Right atrium auricular region (tissue), 2 donors: ENCODE measurements at regions not wholly inside any gene's neighbourhood (a gene's known extent, or its start where the extent isn't known, plus 50 kb on each side); places are given as distances from the start of the nearest gene placed in this dataset.

ENCODE experiments used
- DNase-seq: peaks from one replicate; pipeline ENCODE4 v3.0.0-alpha.2; 2019; ENCODE audit warnings: low spot score
- H3K27ac ChIP-seq, 2 donors: fragments of 200-600 bp; sonication (generic); 1 replicate in 1 of 2; 2 replicates in 1 of 2; pipeline ENCODE4 v1.5.1; 2016 to 2019
- H3K27me3 ChIP-seq, 2 donors: fragments of 200-600 bp; sonication (generic); one replicate each; pipeline versions ENCODE4 v1.5.1 to v1.6.0; 2017 to 2019
- H3K36me3 ChIP-seq: fragments of 200-600 bp; sonication (generic); one replicate; pipeline ENCODE4 v1.5.1; 2016
- H3K4me1 ChIP-seq, 2 donors: fragments of 200-600 bp; sonication (generic); one replicate each; pipeline versions ENCODE4 v1.5.1 to v1.6.0; 2017 to 2019
- H3K4me3 ChIP-seq, 2 donors: fragments of 200-600 bp; sonication (generic); 1 replicate in 1 of 2; 2 replicates in 1 of 2; pipeline ENCODE4 v1.5.1; 2017 to 2019; ENCODE audit warnings: mild to moderate bottlenecking in 1 of 2, moderate library complexity in 1 of 2
- H3K9me3 ChIP-seq, 2 donors: fragments of 200-600 bp; sonication (generic); one replicate each; pipeline ENCODE4 v1.5.1; 2019
- TF ChIP-seq, protein P1 (sequence below), 2 donors: fragments of 200-600 bp; sonication (generic); IDR thresholded peaks; one replicate each; pipeline ENCODE4 v1.5.1; 2019; ENCODE audit warnings: antibody characterized with exemption in 2 of 2

DNA sequence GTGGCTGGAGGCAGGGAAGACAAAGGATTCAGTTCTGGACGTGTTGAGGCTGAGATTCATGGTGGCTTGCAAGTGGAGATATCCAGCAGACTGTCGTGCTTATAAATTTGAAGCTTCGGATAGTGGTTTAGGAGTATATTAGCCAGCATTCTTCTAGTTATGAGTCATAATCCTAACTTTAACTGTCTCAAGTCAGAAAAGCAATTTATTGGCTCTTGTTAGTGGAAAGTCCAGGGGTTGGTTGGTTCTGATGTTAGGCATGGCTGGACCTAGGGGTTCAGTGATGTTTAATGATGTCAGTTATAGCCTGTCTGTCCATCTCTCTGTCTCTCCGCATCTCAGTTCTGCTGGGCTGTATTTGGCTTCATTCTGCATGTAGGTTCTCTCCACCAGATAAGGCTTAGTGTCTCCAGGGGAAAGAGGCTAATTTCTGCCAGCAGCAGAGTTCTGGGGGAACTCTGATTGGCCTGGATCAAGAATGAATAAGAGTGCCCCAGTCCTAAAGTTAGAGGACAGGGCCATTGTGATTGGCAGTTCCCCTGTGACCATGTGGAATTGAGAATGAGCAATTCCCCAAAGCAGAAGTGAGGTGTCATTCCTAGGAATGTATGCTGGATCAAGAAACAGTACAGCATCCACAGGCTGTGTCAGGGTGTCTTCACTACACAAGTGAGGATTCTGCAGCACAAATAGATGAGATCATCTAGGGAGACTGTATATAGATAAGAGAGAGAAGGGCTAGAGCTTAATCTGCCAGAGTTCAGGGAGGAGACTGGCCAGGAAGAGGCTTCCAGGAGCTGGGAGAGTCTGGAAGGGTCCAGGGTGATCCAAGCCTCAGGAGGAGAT, 72.9 kb upstream of the SHB start:
- Histone ChIP-seq H3K36me3 (no peaks in the 10 kb centered on the region), H3K4me3 (no peak overlapping the region), H3K27me3 (no peaks in the 10 kb centered on the region), H3K4me1 (peaks cover 0 to 14% of the 10 kb centered on the region in 2 donors), H3K9me3 (no peaks in the 10 kb centered on the region), H3K27ac (no peak overlapping the region)
- TF ChIP-seq, protein P1, sequence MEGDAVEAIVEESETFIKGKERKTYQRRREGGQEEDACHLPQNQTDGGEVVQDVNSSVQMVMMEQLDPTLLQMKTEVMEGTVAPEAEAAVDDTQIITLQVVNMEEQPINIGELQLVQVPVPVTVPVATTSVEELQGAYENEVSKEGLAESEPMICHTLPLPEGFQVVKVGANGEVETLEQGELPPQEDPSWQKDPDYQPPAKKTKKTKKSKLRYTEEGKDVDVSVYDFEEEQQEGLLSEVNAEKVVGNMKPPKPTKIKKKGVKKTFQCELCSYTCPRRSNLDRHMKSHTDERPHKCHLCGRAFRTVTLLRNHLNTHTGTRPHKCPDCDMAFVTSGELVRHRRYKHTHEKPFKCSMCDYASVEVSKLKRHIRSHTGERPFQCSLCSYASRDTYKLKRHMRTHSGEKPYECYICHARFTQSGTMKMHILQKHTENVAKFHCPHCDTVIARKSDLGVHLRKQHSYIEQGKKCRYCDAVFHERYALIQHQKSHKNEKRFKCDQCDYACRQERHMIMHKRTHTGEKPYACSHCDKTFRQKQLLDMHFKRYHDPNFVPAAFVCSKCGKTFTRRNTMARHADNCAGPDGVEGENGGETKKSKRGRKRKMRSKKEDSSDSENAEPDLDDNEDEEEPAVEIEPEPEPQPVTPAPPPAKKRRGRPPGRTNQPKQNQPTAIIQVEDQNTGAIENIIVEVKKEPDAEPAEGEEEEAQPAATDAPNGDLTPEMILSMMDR (IDR thresholded peaks at IDR 0.05): no peak
- no peak for DNase-seq

DNA sequence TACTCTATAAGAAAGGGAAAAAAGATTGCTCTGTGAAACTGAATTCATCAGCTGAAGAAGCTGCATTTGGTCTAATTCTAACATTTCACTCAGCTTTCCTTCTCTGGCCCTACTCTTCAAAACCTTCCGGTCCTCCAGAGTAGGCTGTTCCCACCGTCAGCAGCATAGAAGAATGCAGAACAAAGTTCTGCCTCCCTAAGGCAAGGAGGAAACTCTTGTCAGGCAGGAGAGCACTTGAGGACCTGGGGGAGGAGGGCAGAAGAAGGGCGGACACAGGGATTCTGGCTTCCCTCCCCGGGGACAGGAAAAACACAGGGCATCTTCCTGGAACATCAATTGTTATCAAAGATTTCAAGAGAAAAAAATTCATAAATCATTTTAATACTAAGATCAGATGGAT, 69.2 kb upstream of the SHB start:
- TF ChIP-seq, protein P1 (IDR thresholded peaks at IDR 0.05): no peak
- Histone ChIP-seq H3K27ac (no peak overlapping the region), H3K4me1 (peaks cover 0 to 14% of the 10 kb centered on the region in 2 donors), H3K36me3 (no peaks in the 10 kb centered on the region), H3K27me3 (no peaks in the 10 kb centered on the region), H3K9me3 (no peaks in the 10 kb centered on the region), H3K4me3 (no peak overlapping the region)
- no peak for DNase-seq

DNA sequence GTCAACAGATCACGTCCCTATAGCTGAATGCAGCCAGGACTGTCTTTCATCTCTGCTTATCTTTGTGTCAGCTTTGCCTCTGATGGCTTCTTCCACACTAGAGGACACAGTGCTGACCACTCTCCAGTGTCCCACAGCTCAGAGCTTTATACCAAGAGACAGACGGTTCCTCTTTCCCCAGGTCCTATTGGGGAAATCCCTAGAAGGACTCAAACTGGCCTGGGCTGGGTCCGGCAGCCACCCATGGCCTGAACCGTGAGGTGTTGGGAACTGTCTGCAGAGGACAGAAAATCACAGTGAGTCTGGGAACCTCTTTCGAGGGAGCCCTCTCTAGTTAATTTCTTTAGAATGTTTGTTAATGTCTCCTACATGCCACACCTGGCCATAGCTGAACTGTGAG, 68.3 kb upstream of the SHB start:
- Histone ChIP-seq H3K9me3 (no peaks in the 10 kb centered on the region), H3K27me3 (no peaks in the 10 kb centered on the region), H3K27ac (no peak overlapping the region), H3K36me3 (no peaks in the 10 kb centered on the region), H3K4me1 (peaks cover 0 to 13% of the 10 kb centered on the region in 2 donors), H3K4me3 (no peak overlapping the region)
- DNase-seq: no peak
- TF ChIP-seq, protein P1 (IDR thresholded peaks at IDR 0.05): no peak

DNA sequence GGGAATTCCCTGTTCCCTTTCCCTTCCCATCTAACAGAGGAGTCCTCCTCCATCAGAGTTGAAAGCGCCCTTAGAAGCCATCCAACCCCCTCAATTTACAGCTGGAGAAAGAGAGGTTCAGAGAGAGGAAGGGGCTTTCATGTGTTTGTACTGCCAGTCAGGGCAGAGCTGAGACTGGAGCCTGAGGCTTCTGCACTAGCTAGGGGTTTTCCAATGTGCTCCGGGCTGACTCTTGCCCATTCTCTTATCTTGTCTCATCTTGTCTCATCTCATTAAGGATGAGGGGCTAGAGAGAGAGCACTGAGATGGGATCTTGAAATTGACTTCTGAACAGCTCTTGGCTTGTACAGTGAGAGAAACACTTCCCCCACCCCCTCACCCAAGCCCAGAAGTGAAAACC, 67.4 kb upstream of the SHB start:
- H3K4me3 ChIP-seq: no peak overlapping the region
- no peaks in the 10 kb centered on the region for H3K36me3 ChIP-seq
- no peaks in the 10 kb centered on the region for H3K27me3 ChIP-seq
- no peaks in the 10 kb centered on the region for H3K9me3 ChIP-seq
- peaks cover 0 to 4% of the 10 kb centered on the region in 2 donors for H3K4me1 ChIP-seq
- no peak overlapping the region for H3K27ac ChIP-seq
- TF ChIP-seq, protein P1 (IDR thresholded peaks at IDR 0.05): no peak
- DNase-seq: no peak

DNA sequence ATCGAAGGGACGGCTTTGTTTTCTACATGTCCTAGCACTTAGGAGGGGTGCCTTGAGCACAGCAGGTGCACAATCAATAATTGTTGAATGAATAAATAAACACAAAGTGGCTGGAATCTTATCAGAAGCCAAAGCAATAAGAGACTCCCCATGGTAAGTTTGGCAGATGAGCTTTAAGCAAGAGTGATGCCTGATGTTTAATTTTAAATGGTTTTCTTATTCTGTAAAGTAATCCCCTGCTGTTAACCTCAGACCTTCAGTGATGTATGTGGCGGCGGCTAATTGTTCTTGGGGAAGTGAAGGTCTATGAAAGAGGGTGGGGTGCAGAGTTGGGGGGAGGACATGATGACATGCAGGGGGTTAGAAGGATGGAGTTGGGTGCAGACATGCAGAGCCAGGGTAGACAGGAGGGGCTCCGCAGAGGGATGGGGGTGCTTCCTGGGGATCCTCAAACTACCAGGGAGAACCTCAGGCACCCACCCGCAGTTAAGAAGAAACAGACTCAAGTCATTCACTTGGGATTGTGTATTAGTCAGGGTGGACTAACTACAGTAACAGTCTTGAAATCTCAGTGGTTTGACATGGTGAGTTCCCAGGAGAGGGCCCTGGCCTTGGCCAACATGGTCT, 65.7 kb upstream of the SHB start:
- Histone ChIP-seq H3K4me1 (no peaks in the 10 kb centered on the region), H3K27me3 (no peaks in the 10 kb centered on the region), H3K36me3 (no peaks in the 10 kb centered on the region), H3K4me3 (no peak overlapping the region), H3K27ac (no peak overlapping the region), H3K9me3 (no peaks in the 10 kb centered on the region)
- DNase-seq: no peak
- TF ChIP-seq, protein P1 (IDR thresholded peaks at IDR 0.05): no peak
